NB4 (cell line): ENCODE measurements at regions not wholly inside any gene's neighbourhood (a gene's known extent, or its start where the extent isn't known, plus 50 kb on each side); places are given as distances from the start of the nearest gene placed in this dataset.

Source experiments
- DNase-seq: peaks from one replicate; pipeline ENCODE4 v3.0.0; 2010; ENCODE audit warnings: low read depth
- H3K4me3 ChIP-seq: one replicate; pipeline ENCODE4 v1.5.1; 2011; ENCODE audit warnings: mild to moderate bottlenecking, low read depth, low read length, moderate library complexity
- MYC ChIP-seq: IDR thresholded peaks from 2 replicates; pipeline ENCODE4 v1.6.1; 2011; ENCODE audit warnings: low read depth, low read length
- POLR2A ChIP-seq: IDR thresholded peaks from 2 replicates; pipeline ENCODE4 v1.6.1; 2011; ENCODE audit warnings: mild to moderate bottlenecking; ENCODE audit not compliant: insufficient read length; ENCODE audit errors: extremely low read depth
- TF ChIP-seq, protein P1 (sequence below): IDR thresholded peaks from one replicate; pipeline ENCODE4 v1.5.1; 2012; ENCODE audit warnings: low read depth, low read length
- TF ChIP-seq, protein P2 (sequence below): IDR thresholded peaks from 2 replicates; pipeline ENCODE4 v1.6.1; 2011; ENCODE audit warnings: low read depth, low read length

DNA sequence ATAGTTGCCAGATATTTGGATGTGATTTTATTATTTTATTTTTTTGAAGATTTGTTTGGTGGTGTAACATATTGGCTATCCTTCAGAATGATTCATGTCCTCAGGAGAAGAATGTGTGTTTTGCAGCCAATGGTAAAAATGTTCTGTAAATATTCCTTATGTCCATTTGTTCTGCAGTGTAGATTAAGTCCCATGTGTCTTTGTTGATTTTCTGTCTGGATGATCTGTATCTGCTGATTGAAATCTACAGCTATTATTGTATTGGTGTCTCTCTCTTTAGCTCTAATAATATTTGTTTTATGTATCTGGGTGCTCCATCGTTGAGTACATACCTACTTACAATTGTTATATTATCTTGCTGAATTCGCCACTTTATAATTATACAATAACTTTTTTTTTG, 1641.7 kb downstream of the OTOL1 start:
- TF ChIP-seq, protein P1, sequence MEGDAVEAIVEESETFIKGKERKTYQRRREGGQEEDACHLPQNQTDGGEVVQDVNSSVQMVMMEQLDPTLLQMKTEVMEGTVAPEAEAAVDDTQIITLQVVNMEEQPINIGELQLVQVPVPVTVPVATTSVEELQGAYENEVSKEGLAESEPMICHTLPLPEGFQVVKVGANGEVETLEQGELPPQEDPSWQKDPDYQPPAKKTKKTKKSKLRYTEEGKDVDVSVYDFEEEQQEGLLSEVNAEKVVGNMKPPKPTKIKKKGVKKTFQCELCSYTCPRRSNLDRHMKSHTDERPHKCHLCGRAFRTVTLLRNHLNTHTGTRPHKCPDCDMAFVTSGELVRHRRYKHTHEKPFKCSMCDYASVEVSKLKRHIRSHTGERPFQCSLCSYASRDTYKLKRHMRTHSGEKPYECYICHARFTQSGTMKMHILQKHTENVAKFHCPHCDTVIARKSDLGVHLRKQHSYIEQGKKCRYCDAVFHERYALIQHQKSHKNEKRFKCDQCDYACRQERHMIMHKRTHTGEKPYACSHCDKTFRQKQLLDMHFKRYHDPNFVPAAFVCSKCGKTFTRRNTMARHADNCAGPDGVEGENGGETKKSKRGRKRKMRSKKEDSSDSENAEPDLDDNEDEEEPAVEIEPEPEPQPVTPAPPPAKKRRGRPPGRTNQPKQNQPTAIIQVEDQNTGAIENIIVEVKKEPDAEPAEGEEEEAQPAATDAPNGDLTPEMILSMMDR = no peak
- no peak overlapping the region for H3K4me3 ChIP-seq
- no peak for DNase-seq

DNA sequence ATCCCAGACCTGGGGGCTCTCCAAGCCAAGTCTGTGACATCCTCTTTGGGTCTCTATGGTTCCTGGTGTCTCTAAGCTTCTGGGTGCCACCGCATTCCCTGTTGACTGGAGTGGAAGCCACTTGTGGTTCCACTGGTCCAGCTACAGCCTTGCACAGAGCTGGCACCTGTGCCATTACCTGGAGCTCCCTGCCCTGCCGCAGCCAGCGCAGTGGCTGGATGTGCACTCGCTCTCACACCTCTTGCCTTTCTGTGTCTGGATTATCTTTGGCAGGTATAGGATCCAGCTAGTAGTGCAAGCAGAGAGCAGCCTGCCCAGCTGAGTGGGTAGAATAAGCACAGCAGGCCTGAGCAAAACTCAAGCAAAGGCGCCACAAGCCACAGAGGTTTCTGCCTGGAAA, 1635.5 kb downstream of the OTOL1 start:
- no peak for DNase-seq
- no peak overlapping the region for H3K4me3 ChIP-seq
- TF ChIP-seq, protein P2, sequence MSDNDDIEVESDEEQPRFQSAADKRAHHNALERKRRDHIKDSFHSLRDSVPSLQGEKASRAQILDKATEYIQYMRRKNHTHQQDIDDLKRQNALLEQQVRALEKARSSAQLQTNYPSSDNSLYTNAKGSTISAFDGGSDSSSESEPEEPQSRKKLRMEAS = no peak
- no peak for TF ChIP-seq POLR2A
- TF ChIP-seq, protein P1 = no peak
- TF ChIP-seq MYC = no peak

DNA sequence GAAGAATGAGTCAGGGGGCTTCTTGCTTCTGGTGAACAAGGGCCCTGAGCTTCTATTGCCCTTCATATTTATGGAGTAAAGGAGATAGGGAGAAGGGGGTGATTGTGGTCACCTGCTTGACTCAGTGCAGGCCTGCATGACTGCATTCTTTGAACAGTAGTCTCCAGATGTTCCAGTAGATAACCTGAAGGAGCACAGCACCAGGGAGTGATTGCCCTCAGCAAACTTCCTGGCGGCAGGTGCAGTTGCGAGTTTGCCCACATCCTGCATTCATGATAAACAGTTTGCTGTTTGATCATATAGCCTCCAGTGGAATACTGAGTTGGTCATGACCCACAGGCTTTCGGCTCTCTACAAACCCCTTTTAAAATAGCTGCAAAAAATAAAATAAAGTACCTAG, 1632.7 kb downstream of the OTOL1 start:
- no peak for TF ChIP-seq MYC
- TF ChIP-seq, protein P1 = no peak
- no peak for TF ChIP-seq POLR2A
- TF ChIP-seq, protein P2 = no peak
- no peak for DNase-seq
- H3K4me3 ChIP-seq = no peak overlapping the region

DNA sequence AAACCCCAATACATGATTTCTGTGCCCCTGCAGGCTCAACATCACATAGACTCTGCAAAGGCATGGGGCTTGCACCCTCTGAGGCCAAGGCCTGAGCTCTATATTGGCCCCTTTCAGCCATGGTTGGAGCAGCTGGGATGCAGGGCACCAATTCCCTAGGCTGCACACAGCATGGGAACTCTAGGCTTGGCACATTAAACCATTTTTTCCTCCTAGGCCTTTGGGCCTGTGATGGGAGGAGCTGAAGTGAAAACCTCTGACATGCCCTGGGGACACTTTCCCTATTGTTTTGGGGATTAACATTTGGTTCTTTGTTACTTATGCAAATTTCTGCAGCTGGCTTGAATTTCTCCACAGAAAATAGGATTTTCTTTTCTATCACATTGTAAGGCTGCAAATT, 1629.5 kb downstream of the OTOL1 start:
- DNase-seq = no peak
- H3K4me3 ChIP-seq = no peak overlapping the region

More for the DNA sequence above, 1629.5 kb downstream of the OTOL1 start:
- no peak for TF ChIP-seq POLR2A
